T-helper 17 cell (primary cell): ENCODE measurements at regions not wholly inside any gene's neighbourhood (a gene's known extent, or its start where the extent isn't known, plus 50 kb on each side); places are given as distances from the start of the nearest gene placed in this dataset.
"Not testable (repeated sequence)": the region's sequence is repeated elsewhere in the genome, so short reads cannot be mapped to it uniquely, and the experiment has no call there.

ENCODE experiments used
- ATAC-seq: fragments of 150-1000 bp; cut with Tn5 transposase; 2 replicates; pipeline ENCODE4 v1.10.0; 2021; ENCODE audit warnings: mild to moderate bottlenecking, moderate library complexity
- DNase-seq, 3 donors: peaks; one replicate each; pipeline versions ENCODE4 v3.0.0 to v3.0.0-alpha.2; 2020 to 2021
- H3K9me3 ChIP-seq: one replicate; pipeline ENCODE4 v1.7.0; 2013; ENCODE audit warnings: low read length, mild to moderate bottlenecking; ENCODE audit not compliant: control insufficient read depth, poor library complexity, severe bottlenecking
- H3K27ac Mint-ChIP-seq: one replicate; pipeline ENCODE4 v1.8.0; 2022; ENCODE audit warnings: mild to moderate bottlenecking, moderate library complexity, mixed read lengths
- H3K27me3 Mint-ChIP-seq: one replicate; pipeline ENCODE4 v1.8.0; 2022; ENCODE audit warnings: mixed read lengths
- H3K36me3 Mint-ChIP-seq: one replicate; pipeline ENCODE4 v1.8.0; 2022; ENCODE audit warnings: low read depth, mixed read lengths
- H3K4me1 Mint-ChIP-seq: one replicate; pipeline ENCODE4 v1.8.0; 2022; ENCODE audit warnings: mild to moderate bottlenecking, mixed read lengths
- H3K4me3 Mint-ChIP-seq: one replicate; pipeline ENCODE4 v1.8.0; 2022; ENCODE audit warnings: mild to moderate bottlenecking, moderate library complexity, mixed read lengths

DNA sequence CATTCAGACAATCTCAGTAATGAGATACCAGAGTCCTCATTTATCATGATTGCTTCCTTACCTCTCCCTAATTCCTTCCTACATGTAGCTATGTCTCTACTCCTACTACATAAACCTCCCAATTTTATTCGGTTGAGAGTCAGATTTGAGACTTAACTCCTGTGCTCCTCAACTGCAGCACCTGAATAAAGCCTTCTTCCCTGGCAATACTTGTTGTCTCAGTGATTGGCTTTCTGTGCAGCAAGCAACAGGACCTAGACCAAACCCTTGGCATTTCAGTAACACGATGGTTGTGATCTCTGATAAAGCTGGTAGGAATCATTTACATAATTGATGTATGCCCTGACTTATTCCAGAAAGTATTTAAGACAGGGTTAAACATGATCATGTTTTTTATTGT is 106.7 kb upstream of the NANOGP8 start:
- Mint-ChIP-seq H3K27me3 (peaks cover 5% of the 10 kb centered on the region), H3K36me3 (no peaks in the 10 kb centered on the region), H3K4me3 (no peak overlapping the region), H3K27ac (no peak overlapping the region), H3K4me1 (no peaks in the 10 kb centered on the region)
- H3K9me3 ChIP-seq, result peaks cover 3% of the 10 kb centered on the region
- ATAC-seq, result no peak
- DNase-seq, result no peak

DNA sequence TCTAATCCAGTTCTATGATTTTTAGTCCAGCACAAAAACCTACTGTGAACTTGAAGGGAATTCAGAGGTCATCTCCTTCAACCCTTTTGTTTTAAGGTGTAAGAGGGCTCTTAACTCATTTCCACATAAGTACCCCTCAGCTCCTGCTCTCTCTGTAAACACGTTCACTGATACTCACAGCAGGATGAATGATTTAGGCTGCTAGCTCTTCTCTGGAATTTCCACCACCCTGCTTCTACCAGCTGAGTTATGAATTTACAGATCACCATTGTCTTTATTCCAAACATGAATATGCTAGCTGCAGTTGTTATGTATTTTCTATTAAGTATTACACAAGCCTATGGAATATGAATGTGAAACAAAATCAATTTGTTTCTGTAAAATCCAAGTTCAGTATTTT is 101.3 kb upstream of the NANOGP8 start:
- H3K36me3 Mint-ChIP-seq, result no peaks in the 10 kb centered on the region
- ATAC-seq, result no peak
- no peak overlapping the region for H3K4me3 Mint-ChIP-seq
- no peaks in the 10 kb centered on the region for H3K9me3 ChIP-seq
- no peak overlapping the region for H3K27ac Mint-ChIP-seq
- DNase-seq, result no peak
- H3K4me1 Mint-ChIP-seq, result no peaks in the 10 kb centered on the region
- no peaks in the 10 kb centered on the region for H3K27me3 Mint-ChIP-seq

DNA sequence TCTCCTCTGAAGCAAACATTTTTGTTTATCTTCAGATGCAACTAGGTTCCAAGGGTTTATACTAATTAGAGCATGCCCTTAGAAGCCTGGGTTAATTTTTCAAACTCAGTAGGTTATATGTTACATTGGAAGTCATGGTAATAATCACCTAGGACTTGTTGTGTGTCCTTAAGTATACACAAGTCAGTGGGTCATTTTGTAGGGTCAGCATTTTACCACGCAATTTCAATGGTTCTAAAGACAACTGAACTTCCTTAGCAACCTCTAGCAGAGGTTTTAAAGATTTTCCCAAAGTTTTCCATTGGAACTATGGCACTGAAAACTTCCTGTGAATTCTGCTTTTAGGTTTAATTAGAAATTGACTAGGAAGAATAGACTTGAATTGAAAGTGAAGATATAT is 99.6 kb upstream of the NANOGP8 start:
- ATAC-seq (no peak), DNase-seq (no peak)
- H3K9me3 ChIP-seq, result no peaks in the 10 kb centered on the region
- Mint-ChIP-seq H3K36me3 (no peaks in the 10 kb centered on the region), H3K4me1 (no peaks in the 10 kb centered on the region), H3K4me3 (no peak overlapping the region), H3K27me3 (no peaks in the 10 kb centered on the region), H3K27ac (no peak overlapping the region)

DNA sequence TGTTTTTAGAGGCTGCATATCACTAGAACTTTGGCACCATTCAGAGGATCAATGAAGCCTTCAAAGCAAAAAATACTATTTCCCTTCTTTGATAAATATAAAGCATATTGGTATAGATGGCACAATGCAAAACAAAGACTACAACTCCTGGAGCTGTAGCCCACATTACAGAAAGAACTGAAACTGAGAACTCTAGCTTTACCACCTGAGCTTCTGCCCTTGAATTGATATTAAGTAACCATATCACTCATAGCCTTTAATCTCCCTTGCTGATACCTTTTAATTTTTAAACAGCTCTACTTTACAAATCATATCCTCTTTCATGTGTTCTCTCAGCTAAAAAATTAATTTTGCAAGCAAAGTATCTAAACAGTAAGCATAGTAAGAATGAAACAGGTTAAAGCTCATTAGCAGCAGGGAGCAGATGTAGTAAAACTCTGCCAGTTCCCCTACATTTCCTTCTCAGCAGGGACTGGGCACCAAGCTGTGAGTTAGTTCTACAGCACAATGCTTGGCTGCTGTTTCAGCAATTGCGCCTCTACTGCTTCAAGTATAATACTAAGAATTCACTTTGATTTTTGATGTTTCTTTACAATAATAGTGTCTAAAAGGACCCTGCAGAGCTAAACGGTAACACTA is 97.9 kb upstream of the NANOGP8 start:
- H3K27ac Mint-ChIP-seq, result no peak overlapping the region
- H3K9me3 ChIP-seq, result no peaks in the 10 kb centered on the region
- no peak overlapping the region for H3K4me3 Mint-ChIP-seq
- H3K27me3 Mint-ChIP-seq, result no peaks in the 10 kb centered on the region
- no peaks in the 10 kb centered on the region for H3K36me3 Mint-ChIP-seq
- no peak for DNase-seq
- H3K4me1 Mint-ChIP-seq, result no peaks in the 10 kb centered on the region
- ATAC-seq, result no peak

DNA sequence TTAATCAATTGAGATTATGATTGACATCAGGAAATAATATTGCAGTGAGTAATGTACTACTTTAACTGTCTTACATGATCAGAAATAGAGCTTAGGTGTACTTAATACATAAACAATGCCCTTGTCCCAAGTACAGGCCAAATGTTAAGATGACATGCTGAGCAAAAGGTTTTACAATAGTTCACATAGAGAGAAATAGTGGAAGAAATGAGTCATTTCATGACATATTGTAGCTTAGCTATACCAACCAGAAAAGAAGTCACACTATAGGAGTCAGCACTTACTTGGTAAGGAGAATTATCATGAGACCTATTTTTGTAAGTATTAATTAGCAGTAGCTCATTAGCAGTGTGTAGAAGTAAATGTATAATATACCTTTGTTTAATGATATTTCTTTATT is 96.4 kb upstream of the NANOGP8 start:
- Mint-ChIP-seq H3K36me3 (no peaks in the 10 kb centered on the region), H3K4me1 (no peaks in the 10 kb centered on the region), H3K27me3 (no peaks in the 10 kb centered on the region), H3K27ac (no peak overlapping the region), H3K4me3 (no peak overlapping the region)
- no peak for DNase-seq
- ATAC-seq, result no peak
- H3K9me3 ChIP-seq, result no peaks in the 10 kb centered on the region

DNA sequence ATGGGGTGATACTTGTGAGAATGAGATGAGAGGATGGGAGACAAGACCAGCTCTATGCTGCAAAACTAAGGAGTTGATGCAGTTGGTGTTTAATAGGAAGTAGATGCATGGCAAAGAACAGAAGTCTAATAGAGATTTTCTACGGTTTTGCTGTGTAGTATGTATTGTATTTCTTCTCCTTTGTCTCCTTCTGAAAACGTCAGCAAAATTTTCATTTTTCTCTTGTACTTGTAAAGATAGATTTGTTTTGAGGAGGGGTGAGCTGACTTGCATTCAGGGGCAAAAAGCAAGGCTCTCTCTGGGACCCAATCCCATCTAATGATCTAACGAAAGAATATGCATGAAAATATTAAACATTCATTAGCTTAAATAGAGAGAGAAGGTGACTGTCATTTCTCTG is 94.6 kb upstream of the NANOGP8 start:
- DNase-seq, result no peak
- H3K4me1 Mint-ChIP-seq, result no peaks in the 10 kb centered on the region
- H3K27me3 Mint-ChIP-seq, result no peaks in the 10 kb centered on the region
- H3K4me3 Mint-ChIP-seq, result no peak overlapping the region
- ATAC-seq, result no peak
- no peaks in the 10 kb centered on the region for H3K36me3 Mint-ChIP-seq
- no peaks in the 10 kb centered on the region for H3K9me3 ChIP-seq
- H3K27ac Mint-ChIP-seq, result no peak overlapping the region

DNA sequence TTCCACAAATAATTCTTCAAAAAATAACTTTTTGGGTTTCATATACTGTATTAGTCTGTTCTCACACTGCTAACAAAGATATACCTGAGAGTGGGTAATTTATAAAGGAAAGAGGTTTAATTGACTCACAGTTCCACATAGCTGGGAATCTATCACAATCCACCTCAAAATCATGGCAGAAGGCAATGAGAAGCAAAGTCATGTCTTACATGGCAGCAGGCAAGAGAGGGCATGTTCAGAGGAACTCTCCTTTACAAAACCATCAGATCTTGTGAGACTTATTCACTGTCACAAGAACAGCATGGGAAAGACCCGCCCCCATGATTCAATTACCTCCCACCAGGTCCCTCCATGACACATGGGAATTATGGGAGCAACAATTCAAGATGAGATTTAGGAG is 93.1 kb upstream of the NANOGP8 start:
- H3K4me3 Mint-ChIP-seq, DNase-seq, ATAC-seq, H3K27me3 Mint-ChIP-seq, H3K27ac Mint-ChIP-seq, H3K36me3 Mint-ChIP-seq, H3K4me1 Mint-ChIP-seq, H3K9me3 ChIP-seq: not testable (repeated sequence)

DNA sequence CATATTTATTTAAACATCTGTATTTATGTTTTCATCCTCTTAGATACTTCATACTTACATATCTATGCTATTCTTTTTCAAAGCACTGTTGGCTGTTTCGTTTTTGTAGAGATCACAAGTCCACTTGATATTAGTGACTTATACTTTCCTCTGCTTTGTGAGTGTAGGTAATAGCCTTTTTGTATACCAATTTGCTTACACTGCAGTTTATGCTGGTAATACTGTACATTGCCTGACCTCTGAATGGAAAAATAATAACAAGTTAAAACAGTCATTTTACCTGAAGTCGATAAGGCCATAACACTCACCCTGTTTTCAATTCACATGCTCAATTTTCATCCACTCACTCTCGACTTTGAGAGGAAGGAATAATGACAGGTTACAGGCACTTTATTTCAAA is 89.9 kb upstream of the NANOGP8 start:
- Mint-ChIP-seq H3K27ac (no peak overlapping the region), H3K27me3 (no peaks in the 10 kb centered on the region), H3K4me1 (no peaks in the 10 kb centered on the region), H3K36me3 (no peaks in the 10 kb centered on the region), H3K4me3 (no peak overlapping the region)
- no peak for DNase-seq
- no peaks in the 10 kb centered on the region for H3K9me3 ChIP-seq
- no peak for ATAC-seq

DNA sequence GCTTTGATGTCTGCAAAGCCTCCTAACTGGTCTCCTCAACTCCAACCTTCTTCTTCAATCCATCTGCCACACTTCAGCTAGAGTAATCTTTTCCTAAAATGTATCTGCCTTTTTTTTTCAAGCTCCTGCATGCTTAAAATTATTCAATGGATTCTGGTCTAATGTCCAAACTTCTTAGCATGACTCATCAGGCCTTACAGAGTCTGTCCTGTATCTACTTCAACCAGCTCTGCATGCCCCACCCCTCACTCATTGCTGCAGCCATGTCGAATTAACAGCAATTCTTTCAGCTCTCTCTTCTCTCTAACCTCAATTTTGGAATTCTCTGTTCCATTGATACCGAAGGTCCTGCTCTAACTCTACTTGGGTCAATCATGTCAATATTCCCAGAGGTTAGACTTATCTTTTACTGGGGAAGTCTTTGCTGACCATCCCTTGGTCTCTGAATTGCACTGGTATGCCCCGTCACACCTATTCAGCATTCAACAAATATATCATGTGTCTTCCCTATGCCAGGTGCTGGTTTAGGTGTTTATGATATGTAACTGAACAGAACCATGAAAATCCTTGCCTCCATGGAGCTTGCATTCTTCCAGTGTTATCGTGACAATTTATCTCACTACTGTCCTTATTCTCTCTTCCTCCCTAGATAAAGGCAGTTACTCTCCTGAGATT is 88.5 kb upstream of the NANOGP8 start:
- H3K27ac Mint-ChIP-seq, result no peak overlapping the region
- H3K4me3 Mint-ChIP-seq, result no peak overlapping the region
- no peaks in the 10 kb centered on the region for H3K36me3 Mint-ChIP-seq
- DNase-seq (no peak), ATAC-seq (no peak)
- H3K27me3 Mint-ChIP-seq, result no peaks in the 10 kb centered on the region
- no peaks in the 10 kb centered on the region for H3K9me3 ChIP-seq
- no peaks in the 10 kb centered on the region for H3K4me1 Mint-ChIP-seq

DNA sequence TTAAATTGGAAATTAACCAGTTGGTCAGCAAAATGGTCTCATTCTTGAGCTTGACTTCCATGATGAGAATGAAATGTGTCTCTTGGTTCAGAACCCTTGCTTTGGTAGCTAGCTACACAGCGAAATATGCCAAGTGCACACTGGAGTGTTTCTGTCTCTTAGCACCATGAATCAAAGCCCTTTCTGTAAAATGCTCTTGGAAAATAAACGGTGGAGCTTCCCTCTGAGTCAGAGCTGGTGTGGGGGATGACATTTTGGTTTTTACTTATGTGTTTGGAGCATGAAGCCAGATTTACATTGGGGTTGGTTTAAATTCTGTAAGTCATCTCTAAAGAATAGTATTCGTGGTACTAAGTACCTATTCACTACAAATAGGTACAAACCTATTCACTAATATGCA is 85.1 kb upstream of the NANOGP8 start:
- ATAC-seq (no peak), DNase-seq (no peak)
- H3K4me3 Mint-ChIP-seq, result no peak overlapping the region
- H3K36me3 Mint-ChIP-seq, result no peaks in the 10 kb centered on the region
- H3K27ac Mint-ChIP-seq, result no peak overlapping the region
- no peaks in the 10 kb centered on the region for H3K9me3 ChIP-seq
- no peaks in the 10 kb centered on the region for H3K27me3 Mint-ChIP-seq
- H3K4me1 Mint-ChIP-seq, result peaks cover 2% of the 10 kb centered on the region

DNA sequence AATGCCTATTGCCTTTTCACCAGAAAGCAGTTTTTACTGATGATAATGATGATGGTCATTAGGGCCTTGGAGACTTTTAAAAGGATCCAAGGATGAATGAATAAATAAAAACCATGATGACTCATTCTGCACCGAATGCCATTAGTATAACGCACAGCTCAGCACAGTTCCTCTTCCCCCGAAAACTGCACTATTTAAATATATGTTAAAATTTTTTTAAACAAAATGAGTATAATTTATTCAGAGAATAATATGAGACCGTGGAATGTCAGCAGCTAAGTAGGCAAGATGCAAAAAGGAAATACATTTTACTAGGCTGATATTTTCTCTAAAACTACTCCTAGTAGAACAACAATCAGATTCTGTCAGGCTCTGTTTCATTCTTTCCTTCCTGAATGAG is 83.4 kb upstream of the NANOGP8 start:
- no peak for ATAC-seq
- no peak overlapping the region for H3K27ac Mint-ChIP-seq
- DNase-seq, result no peak
- no peaks in the 10 kb centered on the region for H3K27me3 Mint-ChIP-seq
- H3K4me3 Mint-ChIP-seq, result no peak overlapping the region
- peaks cover 2% of the 10 kb centered on the region for H3K4me1 Mint-ChIP-seq
- no peaks in the 10 kb centered on the region for H3K9me3 ChIP-seq
- H3K36me3 Mint-ChIP-seq, result no peaks in the 10 kb centered on the region

DNA sequence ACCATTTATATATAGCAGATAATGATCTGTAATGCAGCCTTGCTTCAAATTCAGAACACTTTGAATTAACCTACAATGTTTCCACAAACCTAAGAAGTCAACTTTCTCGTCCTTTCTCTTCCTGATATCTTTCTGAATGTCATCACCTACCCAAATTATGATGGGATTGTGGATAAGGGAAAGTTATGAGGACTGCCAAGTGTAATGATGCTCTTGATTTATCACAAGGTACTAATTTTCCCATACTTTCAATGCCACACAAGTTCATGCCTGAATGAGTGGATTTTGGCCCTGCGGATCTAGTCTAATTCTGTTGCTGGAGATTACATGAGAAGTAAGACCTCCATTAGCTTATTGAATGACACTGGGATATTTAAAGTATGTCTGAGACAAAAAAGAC is 82.6 kb upstream of the NANOGP8 start:
- Mint-ChIP-seq H3K36me3 (no peaks in the 10 kb centered on the region), H3K27me3 (no peaks in the 10 kb centered on the region), H3K27ac (no peak overlapping the region), H3K4me3 (no peak overlapping the region), H3K4me1 (peaks cover 2% of the 10 kb centered on the region)
- DNase-seq (no peak), ATAC-seq (no peak)
- H3K9me3 ChIP-seq, result no peaks in the 10 kb centered on the region

DNA sequence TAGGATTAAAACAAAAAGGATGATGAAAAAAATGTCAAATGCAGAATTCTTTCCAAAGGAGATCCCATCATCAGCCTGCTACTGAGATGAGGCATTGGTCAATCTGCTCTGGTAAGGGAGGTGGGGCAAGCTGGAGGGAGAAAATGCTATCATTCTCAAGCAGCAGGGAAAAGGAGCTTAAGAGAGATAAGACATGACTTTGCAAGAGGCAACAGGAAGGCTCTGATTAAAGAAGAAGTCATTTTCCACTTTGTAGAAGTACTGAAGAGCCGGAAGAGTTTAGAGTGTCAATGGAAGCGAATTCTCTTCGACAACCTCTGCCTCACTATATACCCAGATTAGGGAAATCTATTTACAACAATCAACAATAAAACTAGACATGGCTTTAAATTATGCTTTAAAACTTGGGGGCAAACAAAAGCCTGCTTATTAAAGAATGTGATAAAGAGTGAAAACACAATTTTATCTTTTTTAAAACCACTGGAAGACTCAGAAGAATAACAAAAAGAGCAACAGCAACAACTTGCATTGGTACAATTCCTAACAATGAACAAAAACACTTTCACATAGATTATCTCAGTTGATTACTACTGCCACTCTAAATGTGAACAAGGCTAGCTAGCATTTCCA is 81.8 kb upstream of the NANOGP8 start:
- H3K27ac Mint-ChIP-seq, result no peak overlapping the region
- peaks cover 2% of the 10 kb centered on the region for H3K4me1 Mint-ChIP-seq
- H3K27me3 Mint-ChIP-seq, result no peaks in the 10 kb centered on the region
- H3K36me3 Mint-ChIP-seq, result no peaks in the 10 kb centered on the region
- H3K4me3 Mint-ChIP-seq, result no peak overlapping the region
- ATAC-seq, result no peak
- no peak for DNase-seq
- H3K9me3 ChIP-seq, result no peaks in the 10 kb centered on the region

DNA sequence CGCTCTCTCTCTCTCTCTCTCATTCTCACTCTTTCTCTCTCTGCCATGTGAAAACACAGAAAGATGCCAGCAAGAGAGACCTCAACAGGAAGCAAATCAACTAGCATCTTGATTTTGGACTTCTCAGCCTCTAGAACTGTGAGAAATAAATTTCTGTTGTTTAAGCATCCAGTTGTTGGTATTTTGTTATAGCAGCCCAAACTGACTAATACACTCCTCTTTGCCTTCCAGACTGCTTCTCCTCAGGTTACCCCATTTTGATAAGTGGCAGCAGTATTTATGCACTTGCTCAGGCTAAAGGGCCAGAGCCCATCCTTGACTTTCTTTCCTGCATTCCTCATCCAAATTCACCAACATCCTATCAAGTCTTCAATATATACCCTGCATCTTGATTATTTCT is 76.6 kb upstream of the NANOGP8 start:
- H3K36me3 Mint-ChIP-seq, result peaks cover 3% of the 10 kb centered on the region
- H3K4me3 Mint-ChIP-seq, result no peak overlapping the region
- peaks cover 6% of the 10 kb centered on the region for H3K4me1 Mint-ChIP-seq
- no peak for DNase-seq
- no peaks in the 10 kb centered on the region for H3K9me3 ChIP-seq
- no peak for ATAC-seq
- no peak overlapping the region for H3K27ac Mint-ChIP-seq
- no peaks in the 10 kb centered on the region for H3K27me3 Mint-ChIP-seq
